ENCODE measurements at regions not wholly inside any gene's neighbourhood (a gene's known extent, or its start where the extent isn't known, plus 50 kb on each side); places are given as distances from the start of the nearest gene placed in this dataset.

- no peak for TF ChIP-seq CTCF (conservative IDR thresholded peaks at IDR 0.05; ENCODE audit: low read length)
- TF ChIP-seq EZH2phosphoT487 (IDR thresholded peaks at IDR 0.05; ENCODE audit: borderline replicate concordance, low read depth, low read length): no peak
Measured at GRCh38 chr15:97903560-97903959, 56.9 kb upstream of the ARRDC4 start.
